DMS114 treated with DMSO at 0.1 percent for 48 hours (cell line): ENCODE measurements at regions not wholly inside any gene's neighbourhood (a gene's known extent, or its start where the extent isn't known, plus 50 kb on each side); places are given as distances from the start of the nearest gene placed in this dataset.
"Not testable (repeated sequence)": the region's sequence is repeated elsewhere in the genome, so short reads cannot be mapped to it uniquely, and the experiment has no call there.

ENCODE experiments used
- DNase-seq: peaks from one replicate; lab custom pipeline; 2025; ENCODE audit not compliant: unreplicated experiment; lab: John Stamatoyannopoulos, UW

DNA sequence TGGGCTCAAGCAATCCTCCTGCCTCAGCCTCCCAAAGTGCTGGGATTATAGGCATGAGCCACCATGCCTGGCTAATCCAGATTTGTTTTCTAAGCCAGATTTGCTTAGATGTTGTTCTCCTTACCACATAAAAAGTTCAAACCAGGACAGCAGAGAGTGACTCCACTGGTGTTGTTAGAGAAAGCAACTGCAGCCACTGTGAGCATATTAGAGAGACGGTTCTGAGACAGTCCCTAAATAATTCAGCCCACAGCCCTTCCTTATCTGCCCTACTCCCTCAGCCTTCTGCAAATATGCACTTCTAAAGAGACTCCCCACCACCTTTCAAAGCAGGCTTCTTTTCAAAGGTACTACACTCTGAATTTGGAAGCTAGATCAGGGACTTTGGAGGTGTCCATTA is 96.1 kb downstream of the DRD1 start:
- DNase-seq = no peak

DNA sequence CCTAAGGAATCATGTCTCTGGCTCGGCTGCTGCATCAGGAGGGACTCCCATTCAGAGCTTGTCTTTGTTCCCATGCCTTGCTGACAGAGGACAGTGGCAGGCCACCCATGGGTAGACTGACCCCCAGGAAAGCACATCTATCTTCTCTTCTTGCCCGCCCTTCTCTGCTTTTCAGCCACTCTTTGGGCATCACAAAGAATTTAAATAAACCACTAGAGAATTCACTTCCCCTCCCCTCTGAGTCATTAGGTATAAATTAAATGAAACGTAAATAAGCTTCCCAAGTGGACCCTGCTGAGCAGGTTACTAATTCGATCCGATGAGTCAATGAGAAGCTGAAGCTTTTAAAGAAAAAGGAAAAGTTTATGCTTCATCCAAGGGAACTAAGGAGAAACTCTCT is 97.0 kb downstream of the DRD1 start:
- no peak for DNase-seq

GRCh38 chr5:175344331-175345195 is 99.4 kb downstream of the DRD1 start:
- DNase-seq = no peak

- no peak for DNase-seq
Measured at GRCh38 chr5:175343308-175343707, 100.7 kb downstream of the DRD1 start.

- DNase-seq = no peak
Measured at GRCh38 chr5:175340180-175340579, 103.8 kb downstream of the DRD1 start.

DNA sequence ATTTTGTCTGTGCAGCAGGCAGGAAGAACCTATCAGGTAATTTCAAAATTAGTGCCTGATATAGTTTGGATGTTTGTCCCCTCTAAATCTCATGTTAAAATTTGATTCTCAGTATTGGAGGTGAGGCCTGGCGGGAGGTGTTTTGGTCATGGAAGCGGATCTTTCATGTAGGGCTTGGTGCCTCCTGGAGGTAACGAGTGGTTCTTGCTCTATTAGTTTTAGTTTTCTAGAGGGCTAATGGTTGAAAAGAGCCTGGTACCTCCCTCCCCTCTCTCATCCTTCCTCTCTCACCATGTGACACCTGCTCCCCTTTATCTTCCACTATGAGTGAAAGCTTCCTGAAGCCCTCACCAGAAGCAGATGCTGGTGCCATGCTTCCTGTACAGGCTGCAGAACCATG is 106.3 kb downstream of the DRD1 start:
- DNase-seq = no peak

GRCh38 chr5:175336781-175337180 is 107.2 kb downstream of the DRD1 start:
- DNase-seq = no peak

DNA sequence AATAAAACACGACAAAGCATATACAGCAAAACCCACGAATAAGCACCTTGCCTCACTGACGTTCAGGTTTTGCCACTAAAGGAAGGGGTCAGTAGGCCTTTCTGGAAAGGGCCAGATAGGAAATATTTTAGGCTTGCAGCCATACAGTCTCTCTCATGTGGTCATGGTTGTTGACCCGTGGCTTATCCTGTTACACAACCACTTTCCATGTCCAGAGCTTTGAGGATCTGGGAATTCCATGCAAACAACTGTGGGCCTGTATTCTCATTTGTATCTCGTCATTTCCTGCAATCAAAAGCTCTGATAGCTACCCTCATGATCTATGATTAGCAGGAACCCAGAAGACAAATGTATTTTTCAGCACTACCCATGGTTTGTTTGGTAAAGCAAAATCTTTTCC is 108.3 kb downstream of the DRD1 start:
- DNase-seq = no peak

GRCh38 chr5:175331173-175332036 is 112.6 kb downstream of the DRD1 start:
- not testable (repeated sequence) for DNase-seq

DNA sequence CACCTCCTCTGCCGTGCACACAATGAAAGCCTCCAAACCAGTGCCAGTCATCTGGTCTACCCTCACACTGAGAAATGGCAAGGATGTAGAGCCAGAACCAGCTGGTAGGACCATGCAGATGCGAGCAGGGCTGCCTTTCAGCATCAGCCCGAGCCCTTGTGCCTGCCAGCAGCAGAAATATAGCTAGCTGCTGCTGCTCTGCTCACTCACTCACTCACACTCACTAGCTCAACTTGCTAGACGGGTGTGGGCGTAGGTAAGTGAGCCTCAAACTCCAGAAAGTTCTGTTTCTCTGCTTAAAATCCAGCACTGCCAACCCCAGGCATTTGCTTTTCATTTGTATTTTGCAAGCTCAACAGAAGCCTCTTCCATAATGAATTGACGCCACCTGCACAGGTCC is 114.0 kb downstream of the DRD1 start:
- no peak for DNase-seq

DNA sequence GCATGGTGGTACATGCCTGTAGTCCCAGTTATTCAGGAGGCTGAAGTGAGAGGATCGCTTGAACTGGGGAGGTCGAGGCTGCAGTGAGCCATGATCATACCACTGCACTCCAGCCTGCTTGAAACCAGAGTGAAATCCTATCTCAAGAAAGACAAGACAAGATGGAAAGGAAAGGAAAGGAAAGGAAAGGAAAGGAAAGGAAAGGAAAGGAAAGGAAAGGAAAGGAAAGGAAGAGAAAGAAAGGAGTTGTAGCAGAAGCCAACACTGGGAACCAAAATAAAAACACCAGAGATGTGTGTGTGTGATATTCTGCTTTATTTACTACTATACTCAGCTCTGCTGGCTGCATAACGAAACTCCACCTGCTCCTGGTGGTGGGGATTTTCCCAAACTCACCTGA is 115.3 kb downstream of the DRD1 start:
- no peak for DNase-seq

DNA sequence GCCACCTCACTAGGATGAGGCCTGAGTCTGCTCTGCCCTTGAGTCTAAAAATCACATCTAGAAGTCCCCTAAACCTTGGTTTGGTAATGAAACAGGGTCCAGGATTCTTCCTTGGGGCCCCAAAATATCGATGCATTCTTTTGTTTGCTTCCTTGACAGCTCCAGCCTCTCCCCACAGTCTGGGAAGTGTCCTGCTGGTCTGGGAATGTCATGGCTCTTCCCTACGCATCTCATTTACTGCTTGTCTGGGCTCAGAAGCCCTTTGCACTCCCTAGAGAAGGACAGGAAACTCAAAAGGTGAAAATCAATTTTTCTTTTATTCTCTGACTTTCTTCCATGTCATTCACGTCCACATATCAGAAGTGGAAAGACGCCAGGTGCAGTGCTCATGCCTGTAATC is 115.8 kb downstream of the DRD1 start:
- DNase-seq = no peak

DNA sequence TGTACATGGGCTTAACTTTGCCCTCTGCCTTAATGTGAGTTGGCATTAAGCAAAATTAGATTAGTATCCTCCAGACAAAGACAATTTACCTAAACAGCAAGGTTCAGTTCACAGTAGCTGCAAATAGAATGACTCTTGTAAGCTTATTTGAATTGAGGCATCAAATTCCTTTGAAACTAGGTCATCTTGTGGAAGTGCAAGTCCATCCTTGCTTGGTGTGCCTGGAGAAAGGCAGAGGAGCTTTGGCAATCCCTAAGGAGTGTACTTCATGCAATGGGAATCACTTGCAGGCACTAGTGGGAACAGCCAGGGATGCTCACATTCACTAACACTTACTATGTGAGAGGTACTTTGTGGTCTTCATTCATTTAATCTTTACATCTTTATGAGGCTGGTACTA is 118.3 kb downstream of the DRD1 start:
- no peak for DNase-seq

- DNase-seq = no peak
Measured at GRCh38 chr5:175321927-175322532, 122.0 kb downstream of the DRD1 start.

DNA sequence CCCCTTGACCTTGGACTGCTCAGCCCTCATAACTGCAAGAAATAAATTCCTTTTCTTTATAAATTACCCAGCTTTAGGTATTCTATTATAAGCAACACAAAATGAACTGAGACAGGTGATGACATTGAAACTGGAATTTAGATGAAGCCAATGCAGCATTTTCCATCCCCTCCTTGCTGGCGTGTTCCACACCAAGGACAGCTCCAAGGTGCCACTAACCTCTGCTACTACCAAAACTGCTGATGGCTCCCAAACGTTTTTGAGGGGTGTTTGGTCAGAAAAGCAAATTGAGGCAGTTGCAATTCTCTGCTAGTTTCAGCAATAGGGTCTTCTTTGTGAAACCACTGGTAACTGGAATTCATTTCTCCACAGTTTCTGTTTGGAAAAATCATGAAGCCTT is 124.8 kb downstream of the DRD1 start:
- no peak for DNase-seq

DNA sequence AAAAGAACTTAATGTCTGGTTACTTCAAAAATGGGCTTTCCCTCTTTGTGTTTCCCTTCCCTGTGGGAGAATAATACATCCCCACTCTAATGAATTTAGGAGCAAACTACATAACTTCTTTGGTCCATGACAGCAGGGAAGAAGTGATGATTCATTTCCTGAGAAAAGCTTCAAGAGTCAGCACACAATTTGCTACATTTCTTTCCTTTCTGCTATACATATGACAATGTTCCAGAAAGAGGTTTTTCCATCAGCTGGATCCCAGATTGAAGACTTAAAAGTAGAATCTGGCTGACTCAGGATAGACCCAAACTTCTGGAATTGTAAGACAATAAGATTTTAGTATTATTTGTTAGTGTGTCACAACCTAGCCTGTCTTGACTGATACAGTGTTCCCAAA is 126.1 kb downstream of the DRD1 start:
- DNase-seq = no peak

- DNase-seq = no peak
Measured at GRCh38 chr5:175309218-175309810, 134.7 kb downstream of the DRD1 start.

- DNase-seq = no peak
Measured at GRCh38 chr5:175308701-175309100, 135.3 kb downstream of the DRD1 start.

DNA sequence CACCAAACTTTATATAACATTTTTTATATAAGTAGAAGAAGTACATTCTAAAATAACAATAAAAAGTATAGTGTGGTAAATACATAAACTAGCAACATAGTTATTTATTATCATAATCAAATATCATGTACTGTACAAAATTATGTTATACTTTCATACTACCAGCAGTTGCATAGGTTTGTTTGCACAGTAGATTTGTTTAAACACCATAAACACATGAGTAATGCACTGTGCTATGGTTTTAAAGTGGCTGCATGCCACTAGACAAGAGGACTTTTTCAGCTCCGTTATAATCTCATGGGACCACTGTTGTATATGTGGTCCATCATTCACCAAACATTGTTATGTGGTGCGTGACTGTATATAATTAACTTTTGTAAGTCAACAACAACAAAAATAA is 137.6 kb downstream of the DRD1 start:
- DNase-seq = no peak

GRCh38 chr5:175305251-175305650 is 138.7 kb downstream of the DRD1 start:
- no peak for DNase-seq

GRCh38 chr5:175290379-175290778 is 153.6 kb downstream of the DRD1 start:
- no peak for DNase-seq
